ENCODE measurements at regions not wholly inside any gene's neighbourhood (a gene's known extent, or its start where the extent isn't known, plus 50 kb on each side); places are given as distances from the start of the nearest gene placed in this dataset.

DNA sequence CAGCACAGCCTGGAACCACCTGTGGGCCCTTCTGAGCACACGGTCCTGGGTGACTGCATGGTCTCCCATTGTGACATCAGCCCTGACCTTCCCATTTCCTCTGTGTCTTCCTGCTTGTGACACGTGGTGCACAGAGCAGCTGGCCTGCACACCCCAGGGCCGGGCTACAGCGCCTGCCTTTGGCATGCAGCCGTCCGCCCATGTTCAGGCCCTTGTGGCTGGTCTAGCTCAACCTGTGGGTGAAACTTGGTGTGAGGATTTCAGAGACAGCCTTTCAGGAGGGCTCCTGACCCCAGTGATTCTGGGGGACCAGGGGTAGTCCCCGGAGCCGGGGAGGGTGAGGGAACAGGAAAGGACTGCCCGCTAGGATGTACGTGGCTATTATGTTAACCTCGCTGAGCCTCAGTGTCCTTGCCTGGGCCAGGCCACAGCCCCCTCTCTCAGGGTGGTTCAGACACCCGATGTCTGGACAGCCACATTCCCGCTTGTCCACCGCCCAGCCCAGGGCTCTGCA lies 284.8 kb upstream of the HS6ST1 start:
- no peak for TF ChIP-seq EZH2phosphoT487 (IDR thresholded peaks at IDR 0.05; ENCODE audit: borderline replicate concordance, low read length)
- no peak for TF ChIP-seq CTCF (IDR thresholded peaks at IDR 0.05; ENCODE audit: low read depth, low read length, poor library complexity, severe bottlenecking)

All from DOHH2 (cell line).